ENCODE measurements at regions not wholly inside any gene's neighbourhood (a gene's known extent, or its start where the extent isn't known, plus 50 kb on each side); places are given as distances from the start of the nearest gene placed in this dataset.
"Not testable (repeated sequence)": the region's sequence is repeated elsewhere in the genome, so short reads cannot be mapped to it uniquely, and the experiment has no call there.

- no peak for DNase-seq (ENCODE audit: low read depth)
- TF ChIP-seq CTCF (conservative IDR thresholded peaks at IDR 0.05; ENCODE audit: control insufficient read depth, insufficient read depth, low read depth, low read length), result no peak
- no peak overlapping the region for H3K4me3 ChIP-seq (ENCODE audit: control insufficient read depth, low read depth, low read length)
Measured at GRCh38 chr7:25594122-25594521, 365.8 kb upstream of the NPVF start.

GRCh38 chr7:25594728-25595127 is 366.4 kb upstream of the NPVF start:
- no peak overlapping the region for H3K4me3 ChIP-seq (ENCODE audit: control insufficient read depth, low read depth, low read length)
- TF ChIP-seq CTCF (conservative IDR thresholded peaks at IDR 0.05; ENCODE audit: control insufficient read depth, insufficient read depth, low read depth, low read length), result no peak
- no peak for DNase-seq (ENCODE audit: low read depth)

- H3K4me3 ChIP-seq (ENCODE audit: control insufficient read depth, low read depth, low read length), result no peak overlapping the region
- no peak for TF ChIP-seq CTCF (conservative IDR thresholded peaks at IDR 0.05; ENCODE audit: control insufficient read depth, insufficient read depth, low read depth, low read length)
- DNase-seq (ENCODE audit: low read depth), result no peak
Measured at GRCh38 chr7:25595996-25596395, 367.7 kb upstream of the NPVF start.

GRCh38 chr7:25596443-25596842 is 368.2 kb upstream of the NPVF start:
- DNase-seq (ENCODE audit: low read depth), result no peak
- no peak for TF ChIP-seq CTCF (conservative IDR thresholded peaks at IDR 0.05; ENCODE audit: control insufficient read depth, insufficient read depth, low read depth, low read length)
- no peak overlapping the region for H3K4me3 ChIP-seq (ENCODE audit: control insufficient read depth, low read depth, low read length)

GRCh38 chr7:25597946-25598345 is 369.7 kb upstream of the NPVF start:
- DNase-seq (ENCODE audit: low read depth), result no peak
- H3K4me3 ChIP-seq (ENCODE audit: control insufficient read depth, low read depth, low read length), result no peak overlapping the region
- TF ChIP-seq CTCF (conservative IDR thresholded peaks at IDR 0.05; ENCODE audit: control insufficient read depth, insufficient read depth, low read depth, low read length), result no peak

- no peak for TF ChIP-seq CTCF (conservative IDR thresholded peaks at IDR 0.05; ENCODE audit: control insufficient read depth, insufficient read depth, low read depth, low read length)
- DNase-seq (ENCODE audit: low read depth), result no peak
- no peak overlapping the region for H3K4me3 ChIP-seq (ENCODE audit: control insufficient read depth, low read depth, low read length)
Measured at GRCh38 chr7:25598765-25599164, 370.5 kb upstream of the NPVF start.

GRCh38 chr7:25600262-25600920 is 372.1 kb upstream of the NPVF start:
- no peak for DNase-seq (ENCODE audit: low read depth)
- no peak for TF ChIP-seq CTCF (conservative IDR thresholded peaks at IDR 0.05; ENCODE audit: control insufficient read depth, insufficient read depth, low read depth, low read length)
- no peak overlapping the region for H3K4me3 ChIP-seq (ENCODE audit: control insufficient read depth, low read depth, low read length)

GRCh38 chr7:25602730-25603426 is 374.6 kb upstream of the NPVF start:
- not testable (repeated sequence) for H3K4me3 ChIP-seq (ENCODE audit: control insufficient read depth, low read depth, low read length)

GRCh38 chr7:25603427-25603740 is 375.1 kb upstream of the NPVF start:
- not testable (repeated sequence) for H3K4me3 ChIP-seq (ENCODE audit: control insufficient read depth, low read depth, low read length); DNase-seq (ENCODE audit: low read depth)

More at GRCh38 chr7:25602730-25603426, 374.6 kb upstream of the NPVF start:
- not testable (repeated sequence) for DNase-seq (ENCODE audit: low read depth)
